K562 (cell line): ENCODE measurements at regions not wholly inside any gene's neighbourhood (a gene's known extent, or its start where the extent isn't known, plus 50 kb on each side); places are given as distances from the start of the nearest gene placed in this dataset.

Experiments used
- CBFA2T2 ChIP-seq: fragments of 450-650 bp; conservative IDR thresholded peaks from 2 replicates; pipeline ENCODE4 v1.6.1; 2017; ENCODE audit warnings: mild to moderate bottlenecking
- NFATC3 ChIP-seq: fragments of 450-650 bp; IDR thresholded peaks from 2 replicates; pipeline ENCODE4 v1.6.1; 2017; ENCODE audit warnings: mild to moderate bottlenecking
- NR2C1 ChIP-seq, 2 experiments: fragments of 450-650 bp; IDR thresholded peaks; 2 replicates each; pipeline ENCODE4 v1.6.1; 2017; ENCODE audit warnings: mild to moderate bottlenecking in 2 of 2, antibody characterized with exemption in 1 of 2, inconsistent platforms in 1 of 2, missing compliant biosample characterization in 1 of 2, missing genetic modification characterization in 1 of 2
- NR2C2 ChIP-seq, 2 experiments: fragments of 200-800 bp in 1 of 2; sonication (Bioruptor generic) in 1 of 2; sonication (generic) in 1 of 2; formaldehyde crosslinking in 1 of 2; IDR thresholded peaks; 2 replicates each; pipeline versions ENCODE4 v1.6.1 to v1.8.0; 2016 to 2022; ENCODE audit warnings: mild to moderate bottlenecking in 1 of 2, missing compliant biosample characterization in 1 of 2, missing genetic modification characterization in 1 of 2, missing genetic modification reagents in 1 of 2
- RNF219 ChIP-seq: fragments of 250-450 bp; sonication (Bioruptor Pico); IDR thresholded peaks from 2 replicates; pipeline ENCODE4 v1.5.0; 2022; ENCODE audit warnings: mild to moderate bottlenecking
- SOX6 ChIP-seq: fragments of 450-650 bp; IDR thresholded peaks from 2 replicates; pipeline ENCODE4 v1.6.1; 2014; ENCODE audit warnings: mild to moderate bottlenecking
- TAF1 ChIP-seq: IDR thresholded peaks from 2 replicates; pipeline ENCODE4 v1.6.1; 2011; ENCODE audit warnings: mild to moderate bottlenecking, low read length, moderate library complexity; ENCODE audit not compliant: insufficient read depth, control insufficient read depth, severe bottlenecking; ENCODE audit errors: extremely low read depth
- TEAD4 ChIP-seq, 2 experiments: sonication (generic) in 1 of 2; formaldehyde crosslinking in 1 of 2; IDR thresholded peaks; 2 replicates each; pipeline versions ENCODE4 v1.6.1 to v1.8.0; 2012 to 2022; ENCODE audit warnings: borderline replicate concordance in 1 of 2, inconsistent platforms in 1 of 2, low read length in 1 of 2, mild to moderate bottlenecking in 1 of 2, missing genetic modification reagents in 1 of 2
- TFAP4 ChIP-seq: sonication (generic); formaldehyde crosslinking; IDR thresholded peaks from 2 replicates; pipeline ENCODE4 v1.8.0; 2022; ENCODE audit warnings: missing genetic modification reagents, mild to moderate bottlenecking, moderate library complexity, borderline replicate concordance
- ZNF3 ChIP-seq: fragments of 250-450 bp; sonication (Bioruptor Pico); IDR thresholded peaks from 2 replicates; pipeline ENCODE4 v1.5.0; 2021; ENCODE audit warnings: mild to moderate bottlenecking, moderate library complexity

GRCh38 chr14:55819610-55820304, 239.8 kb downstream of the KTN1 start (continued):
- no peak for TF ChIP-seq ZNF3 (CRISPR knock-in tag)
- TF ChIP-seq CBFA2T2 = peak; percentile 13; the same call in 1 of the 2 replicates
- no peak for TF ChIP-seq TEAD4 (IDR thresholded peaks at IDR 0.05; ENCODE audit: low read length)
- TF ChIP-seq TEAD4 (CRISPR knock-in tag; IDR thresholded peaks at IDR 0.05; ENCODE audit: borderline replicate concordance) = no peak
- no peak for TF ChIP-seq TFAP4 (CRISPR knock-in tag)
- TF ChIP-seq NFATC3 = no peak
- TF ChIP-seq TAF1 = no peak
- 0 out of 2 replicates have a peak, but pooled peaks have one; percentile 14 for TF ChIP-seq SOX6
- TF ChIP-seq NR2C2 (CRISPR knock-in tag; IDR thresholded peaks at IDR 0.05) = no peak
- TF ChIP-seq NR2C2 (tag; IDR thresholded peaks at IDR 0.05) = peak; percentile 27; the same call in 1 of the 2 replicates
- no peak for TF ChIP-seq RNF219 (CRISPR knock-in tag)
- no peak for TF ChIP-seq NR2C1 (IDR thresholded peaks at IDR 0.05)
- TF ChIP-seq NR2C1 (tag; IDR thresholded peaks at IDR 0.05) = peak; percentile 40; the same call in 1 of the 2 replicates
